Thoracic aorta (tissue), 2 donors: ENCODE measurements at regions not wholly inside any gene's neighbourhood (a gene's known extent, or its start where the extent isn't known, plus 50 kb on each side); places are given as distances from the start of the nearest gene placed in this dataset.

Source experiments
- ATAC-seq: fragments of 150-250 bp; one replicate; pipeline ENCODE4 v1.8.0; 2017; ENCODE audit warnings: low read depth; ENCODE audit not compliant: insufficient number of reproducible peaks, low FRiP score
- DNase-seq: peaks from one replicate; pipeline ENCODE4 v3.0.0-alpha.2; 2020; ENCODE audit warnings: low spot score
- H3K27ac ChIP-seq, 2 donors: fragments of 200-600 bp; sonication (generic); 1 replicate in 1 of 2; 2 replicates in 1 of 2; pipeline ENCODE4 v1.5.1; 2016; ENCODE audit warnings: mild to moderate bottlenecking in 2 of 2, moderate library complexity in 2 of 2
- H3K27me3 ChIP-seq: fragments of 200-600 bp; sonication (generic); replicated peaks from 2 replicates; pipeline ENCODE4 v1.6.0; 2016; ENCODE audit warnings: mild to moderate bottlenecking; ENCODE audit not compliant: insufficient read depth
- H3K36me3 ChIP-seq: fragments of 200-600 bp; sonication (generic); one replicate; pipeline ENCODE4 v1.5.1; 2016
- H3K4me1 ChIP-seq, 2 donors: fragments of 200-600 bp; sonication (generic); 1 replicate in 1 of 2; 2 replicates in 1 of 2; pipeline versions ENCODE4 v1.5.1 to v1.6.0; 2016; ENCODE audit warnings: low read depth in 2 of 2, mild to moderate bottlenecking in 1 of 2; ENCODE audit not compliant: control insufficient read depth in 1 of 2
- H3K4me3 ChIP-seq: fragments of 200-600 bp; sonication (generic); 2 replicates; pipeline ENCODE4 v1.5.1; 2016; ENCODE audit warnings: mild to moderate bottlenecking
- H3K9me3 ChIP-seq: fragments of 200-600 bp; sonication (generic); 2 replicates; pipeline ENCODE4 v1.5.1; 2016
- TF ChIP-seq, protein P1 (sequence below): fragments of 200-600 bp; sonication (generic); IDR thresholded peaks from one replicate; pipeline ENCODE4 v1.5.1; 2019; ENCODE audit warnings: antibody characterized with exemption

DNA sequence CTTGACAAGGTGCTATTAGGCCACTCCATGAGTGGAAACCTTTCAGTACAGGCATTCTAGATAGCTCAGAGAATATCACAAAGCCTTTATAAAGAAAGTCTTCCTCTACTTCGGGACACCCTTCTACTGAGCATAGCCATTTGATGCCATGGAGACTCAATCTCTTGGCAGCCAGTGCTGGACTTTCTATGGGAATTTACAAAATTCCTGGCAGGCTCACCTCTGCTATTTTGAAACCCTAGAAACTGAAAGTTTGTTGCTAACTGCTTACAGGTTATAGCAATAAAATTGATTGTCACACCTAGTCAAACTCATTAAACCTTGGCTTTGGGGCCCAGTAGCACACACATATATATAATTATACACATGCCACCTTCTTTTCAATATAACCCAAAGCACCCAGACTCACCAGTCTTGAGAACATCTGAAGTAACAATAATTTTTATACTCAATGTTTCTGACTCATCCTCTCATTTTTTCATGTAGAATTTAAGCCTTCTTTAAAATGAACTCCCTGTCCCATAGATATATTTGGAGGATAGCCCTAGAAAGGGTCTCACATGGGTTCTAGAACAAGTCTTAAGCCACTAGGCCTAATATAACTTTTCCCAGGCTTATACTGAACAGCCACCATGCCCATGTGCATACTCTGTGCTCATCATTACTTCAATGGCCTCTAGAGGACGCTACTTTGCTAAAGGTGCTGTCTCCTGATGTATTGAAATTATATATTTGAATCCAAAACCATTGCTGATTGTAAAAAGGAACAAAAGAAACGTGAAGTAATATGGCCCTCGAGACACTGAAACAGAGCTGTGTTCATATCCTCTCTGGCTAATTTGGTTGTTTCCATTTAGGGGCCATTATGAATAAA, 368.1 kb upstream of the MARCKS start:
- Histone ChIP-seq H3K4me1 (no peaks in the 10 kb centered on the region), H3K9me3 (no peaks in the 10 kb centered on the region), H3K36me3 (no peaks in the 10 kb centered on the region), H3K4me3 (no peak overlapping the region), H3K27ac (no peak overlapping the region), H3K27me3 (no peaks in the 10 kb centered on the region)
- DNase-seq (no peak), ATAC-seq (no peak)
- TF ChIP-seq, protein P1, sequence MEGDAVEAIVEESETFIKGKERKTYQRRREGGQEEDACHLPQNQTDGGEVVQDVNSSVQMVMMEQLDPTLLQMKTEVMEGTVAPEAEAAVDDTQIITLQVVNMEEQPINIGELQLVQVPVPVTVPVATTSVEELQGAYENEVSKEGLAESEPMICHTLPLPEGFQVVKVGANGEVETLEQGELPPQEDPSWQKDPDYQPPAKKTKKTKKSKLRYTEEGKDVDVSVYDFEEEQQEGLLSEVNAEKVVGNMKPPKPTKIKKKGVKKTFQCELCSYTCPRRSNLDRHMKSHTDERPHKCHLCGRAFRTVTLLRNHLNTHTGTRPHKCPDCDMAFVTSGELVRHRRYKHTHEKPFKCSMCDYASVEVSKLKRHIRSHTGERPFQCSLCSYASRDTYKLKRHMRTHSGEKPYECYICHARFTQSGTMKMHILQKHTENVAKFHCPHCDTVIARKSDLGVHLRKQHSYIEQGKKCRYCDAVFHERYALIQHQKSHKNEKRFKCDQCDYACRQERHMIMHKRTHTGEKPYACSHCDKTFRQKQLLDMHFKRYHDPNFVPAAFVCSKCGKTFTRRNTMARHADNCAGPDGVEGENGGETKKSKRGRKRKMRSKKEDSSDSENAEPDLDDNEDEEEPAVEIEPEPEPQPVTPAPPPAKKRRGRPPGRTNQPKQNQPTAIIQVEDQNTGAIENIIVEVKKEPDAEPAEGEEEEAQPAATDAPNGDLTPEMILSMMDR, result no peak

DNA sequence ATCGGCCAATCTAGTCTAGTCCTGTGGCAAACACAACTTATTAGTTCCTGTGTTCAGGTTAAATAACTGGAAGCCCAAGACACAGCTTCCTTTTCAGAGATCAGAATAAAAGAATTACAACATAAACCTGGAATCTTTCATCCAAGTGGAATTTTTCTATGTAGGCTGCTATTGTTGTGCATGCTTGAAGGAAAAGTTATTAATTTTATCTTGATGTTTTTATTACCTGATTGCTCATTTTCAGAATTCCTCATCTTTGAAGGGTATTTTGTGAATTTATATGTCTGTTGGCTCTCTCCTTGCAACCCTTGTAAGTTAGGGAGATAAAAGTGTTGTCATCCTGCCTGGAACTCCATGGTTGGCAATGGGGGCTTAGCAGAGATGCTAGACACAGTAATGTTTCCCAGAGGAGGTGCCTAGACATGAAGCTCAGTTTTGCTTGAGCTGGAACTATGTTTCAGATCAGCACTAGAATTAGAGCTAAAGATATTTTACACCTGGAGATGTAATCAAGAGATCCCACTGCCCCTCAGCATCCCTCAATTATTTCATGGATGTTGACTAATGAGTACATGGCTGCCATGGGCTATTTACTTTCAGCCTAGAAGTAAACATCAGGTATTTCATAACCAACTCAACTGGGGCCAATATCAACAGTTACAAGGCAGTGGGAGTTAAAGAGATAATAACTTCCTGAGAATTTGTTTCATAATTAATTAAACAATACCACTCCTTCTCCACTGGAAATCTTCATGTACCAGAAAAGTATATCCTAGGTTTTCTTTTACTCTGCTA, 367.0 kb upstream of the MARCKS start:
- Histone ChIP-seq H3K27me3 (no peaks in the 10 kb centered on the region), H3K4me3 (no peak overlapping the region), H3K4me1 (no peaks in the 10 kb centered on the region), H3K27ac (no peak overlapping the region), H3K9me3 (no peaks in the 10 kb centered on the region), H3K36me3 (no peaks in the 10 kb centered on the region)
- DNase-seq (no peak), ATAC-seq (no peak)
- TF ChIP-seq, protein P1, result no peak

DNA sequence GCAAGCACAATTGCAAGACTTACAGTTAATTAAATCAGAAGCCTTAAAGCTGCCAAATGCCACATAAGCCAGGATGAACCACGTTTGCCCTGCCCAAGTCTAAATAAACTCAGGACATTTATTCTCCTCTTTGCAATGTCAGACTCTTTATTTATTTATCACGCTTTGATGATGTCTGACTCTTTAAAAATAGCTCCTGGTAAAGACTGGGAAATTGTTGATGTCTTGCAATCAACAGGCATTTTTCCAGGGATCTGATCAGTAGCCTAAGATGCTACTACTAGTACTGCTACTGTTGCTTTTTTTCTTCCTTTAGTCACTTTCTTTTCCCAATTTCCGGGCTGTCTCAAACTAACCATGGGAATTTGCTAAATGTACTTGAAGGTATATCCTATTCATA, 365.8 kb upstream of the MARCKS start:
- Histone ChIP-seq H3K9me3 (no peaks in the 10 kb centered on the region), H3K27me3 (no peaks in the 10 kb centered on the region), H3K36me3 (no peaks in the 10 kb centered on the region), H3K4me1 (no peaks in the 10 kb centered on the region), H3K27ac (no peak overlapping the region), H3K4me3 (no peak overlapping the region)
- ATAC-seq, result no peak
- no peak for DNase-seq
- TF ChIP-seq, protein P1, result no peak

DNA sequence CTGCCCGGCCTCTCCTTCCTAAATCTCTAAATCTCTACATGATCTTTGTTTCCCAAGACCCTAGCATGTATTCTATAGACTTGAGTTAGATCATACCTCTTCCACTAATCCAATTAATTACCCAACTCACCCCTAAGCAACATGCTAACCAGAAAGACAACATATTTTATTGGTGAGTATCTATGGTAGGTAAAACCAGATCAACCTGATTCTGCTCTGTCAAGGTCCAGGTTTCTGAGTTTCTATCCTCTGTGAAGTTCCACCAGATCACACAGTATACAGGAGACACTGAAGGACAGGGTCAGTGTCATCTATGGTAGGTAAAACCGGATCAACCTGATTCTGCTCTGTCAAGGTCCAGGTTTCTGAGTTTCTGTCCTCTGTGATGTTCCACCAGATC, 363.2 kb upstream of the MARCKS start:
- Histone ChIP-seq H3K27ac (no peak overlapping the region), H3K4me3 (no peak overlapping the region), H3K9me3 (no peaks in the 10 kb centered on the region), H3K36me3 (no peaks in the 10 kb centered on the region), H3K27me3 (no peaks in the 10 kb centered on the region), H3K4me1 (no peaks in the 10 kb centered on the region)
- TF ChIP-seq, protein P1, result no peak
- no peak for ATAC-seq
- DNase-seq, result no peak

DNA sequence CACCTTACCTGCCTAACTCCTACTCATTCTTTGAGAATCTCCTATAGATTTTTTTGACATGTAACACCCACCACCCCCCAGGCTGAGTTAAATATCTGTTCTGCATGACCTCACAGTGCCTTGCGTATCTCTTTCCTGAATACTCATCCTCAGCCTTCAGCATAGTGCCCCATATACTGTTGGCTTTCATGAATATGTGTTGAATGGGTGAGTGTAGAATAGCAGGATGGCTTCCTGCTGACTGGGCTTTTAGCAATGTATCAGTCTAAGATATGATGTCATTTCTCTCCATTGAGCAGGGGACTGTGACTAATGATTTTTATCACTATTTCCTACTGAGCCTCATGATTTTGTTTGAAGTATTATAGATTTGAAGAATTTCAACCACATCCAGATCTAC, 361.6 kb upstream of the MARCKS start:
- TF ChIP-seq, protein P1, result no peak
- Histone ChIP-seq H3K36me3 (no peaks in the 10 kb centered on the region), H3K4me3 (no peak overlapping the region), H3K9me3 (no peaks in the 10 kb centered on the region), H3K4me1 (no peaks in the 10 kb centered on the region), H3K27ac (no peak overlapping the region), H3K27me3 (no peaks in the 10 kb centered on the region)
- DNase-seq, result no peak
- no peak for ATAC-seq
